GM12878 (cell line): ENCODE measurements at regions not wholly inside any gene's neighbourhood (a gene's known extent, or its start where the extent isn't known, plus 50 kb on each side); places are given as distances from the start of the nearest gene placed in this dataset.

Experiments
- DPF2 ChIP-seq: fragments of 450-650 bp; IDR thresholded peaks from 2 replicates; pipeline ENCODE4 v1.6.1; 2017; ENCODE audit warnings: mild to moderate bottlenecking
- EP300 ChIP-seq, 2 experiments: fragments of 150-350 bp in 1 of 2; IDR thresholded peaks; 2 replicates each; pipeline ENCODE4 v1.6.1; 2011 to 2012; ENCODE audit warnings: low read depth in 2 of 2, low read length in 2 of 2, borderline replicate concordance in 1 of 2, improper control_type of control experiment in 1 of 2, inconsistent platforms in 1 of 2; ENCODE audit not compliant: control insufficient read depth in 1 of 2
- FOXM1 ChIP-seq: IDR thresholded peaks from 2 replicates; pipeline ENCODE4 v1.6.1; 2012; ENCODE audit warnings: low read depth, mild to moderate bottlenecking, inconsistent platforms, low read length, moderate library complexity
- GABPA ChIP-seq: IDR thresholded peaks from 2 replicates; pipeline ENCODE4 v1.6.1; 2014; ENCODE audit warnings: antibody characterized with exemption, low read depth, mild to moderate bottlenecking, inconsistent platforms
- HCFC1 ChIP-seq: fragments of 150-350 bp; IDR thresholded peaks from 2 replicates; pipeline ENCODE4 v1.6.1; 2014; ENCODE audit warnings: low read length
- IKZF2 ChIP-seq, 2 experiments: fragments of 450-650 bp; IDR thresholded peaks; 2 replicates each; pipeline ENCODE4 v1.6.1; 2017; ENCODE audit warnings: mild to moderate bottlenecking in 2 of 2, moderate library complexity in 2 of 2
- MEF2A ChIP-seq: IDR thresholded peaks from 2 replicates; pipeline ENCODE4 v1.6.1; 2011; ENCODE audit warnings: low read depth, mild to moderate bottlenecking, low read length, moderate library complexity; ENCODE audit not compliant: insufficient read depth
- MEF2B ChIP-seq: fragments of 450-650 bp; IDR thresholded peaks from 2 replicates; pipeline ENCODE4 v1.6.1; 2018; ENCODE audit warnings: mild to moderate bottlenecking, moderate library complexity; ENCODE audit not compliant: partially characterized antibody, poor library complexity, severe bottlenecking
- MTA3 ChIP-seq: IDR thresholded peaks from 2 replicates; pipeline ENCODE4 v1.6.1; 2012; ENCODE audit warnings: low read length, inconsistent platforms, borderline replicate concordance
- PML ChIP-seq: IDR thresholded peaks from 2 replicates; pipeline ENCODE4 v1.6.1; 2012; ENCODE audit warnings: low read length, inconsistent platforms
- RCOR1 ChIP-seq: conservative IDR thresholded peaks from 2 replicates; pipeline ENCODE4 v1.6.1; 2012; ENCODE audit warnings: low read depth, low read length, improper control_type of control experiment
- RELA ChIP-seq: fragments of 450-650 bp; IDR thresholded peaks from 2 replicates; pipeline ENCODE4 v1.8.0; 2014; ENCODE audit warnings: borderline replicate concordance; ENCODE audit not compliant: partially characterized antibody
- SUZ12 ChIP-seq: fragments of 200-600 bp; sonication (generic); IDR thresholded peaks from one replicate; pipeline ENCODE4 v1.6.1; 2018; ENCODE audit warnings: antibody characterized with exemption, mild to moderate bottlenecking; ENCODE audit not compliant: unreplicated experiment
- TF ChIP-seq, protein P1 (sequence below): fragments of 450-650 bp; IDR thresholded peaks from 2 replicates; pipeline ENCODE4 v1.6.1; 2016; ENCODE audit warnings: mild to moderate bottlenecking
- TF ChIP-seq, protein P2 (sequence below): fragments of 450-650 bp; IDR thresholded peaks from 2 replicates; pipeline ENCODE4 v1.6.1; 2018; ENCODE audit warnings: mild to moderate bottlenecking, low read depth, moderate library complexity; ENCODE audit not compliant: partially characterized antibody
- TF ChIP-seq, protein P3 (sequence below), 3 experiments: IDR thresholded peaks in 2 of 3; conservative IDR thresholded peaks in 1 of 3; 2 replicates each; pipeline ENCODE4 v1.5.1; 2011; ENCODE audit warnings: low read depth in 3 of 3, low read length in 3 of 3, mild to moderate bottlenecking in 3 of 3, control low read depth in 2 of 3, moderate library complexity in 2 of 3, inconsistent platforms in 1 of 3, mixed read lengths in 1 of 3; ENCODE audit not compliant: control insufficient read depth in 2 of 3, insufficient read depth in 1 of 3; ENCODE audit errors: extremely low read depth in 1 of 3
- TF ChIP-seq, protein P4 (sequence below): IDR thresholded peaks from 2 replicates; pipeline ENCODE4 v1.6.1; 2012; ENCODE audit warnings: mild to moderate bottlenecking, low read depth, low read length

DNA sequence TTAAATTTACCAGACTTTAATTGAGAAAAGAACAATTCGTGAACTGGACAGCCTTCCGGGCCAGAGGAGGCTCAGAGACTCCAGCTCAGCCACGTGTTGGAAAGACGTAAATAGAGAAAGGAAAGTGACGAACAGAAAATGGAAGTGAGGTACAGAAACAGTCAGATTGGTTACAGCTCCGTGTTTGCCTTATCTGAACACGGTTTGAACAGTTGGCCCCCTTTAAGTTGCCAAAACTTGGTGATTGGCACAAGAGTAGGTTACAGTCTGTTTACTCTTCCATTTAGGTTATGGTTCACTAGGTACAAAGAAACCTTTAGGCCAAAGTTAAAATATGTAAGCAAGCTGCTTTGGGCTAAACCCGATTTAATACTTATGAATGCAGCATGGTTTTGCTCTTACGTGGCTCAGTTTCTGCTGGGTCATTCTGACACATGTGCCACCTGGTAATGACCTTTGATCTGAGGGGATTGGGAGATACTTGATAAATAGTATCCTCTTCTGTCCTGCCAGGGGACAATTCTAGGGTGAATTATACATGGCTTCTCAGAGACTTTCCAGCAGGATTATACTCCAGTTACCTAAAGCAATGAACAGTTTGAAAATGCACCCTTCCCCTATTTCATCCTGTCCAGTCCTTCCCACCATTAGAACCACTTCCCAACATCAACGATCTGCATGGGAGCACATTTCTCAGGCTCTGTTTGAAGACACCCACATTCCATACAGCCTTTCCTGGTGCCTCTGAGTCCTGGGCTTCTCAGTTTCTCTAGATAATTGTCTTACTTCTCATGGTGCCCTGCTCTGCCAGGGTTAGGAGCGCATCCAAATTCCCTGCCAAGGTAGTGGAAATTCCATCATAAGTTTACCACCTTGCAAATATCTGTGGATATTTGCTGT is 65.1 kb upstream of the TGIF1 start (continued):
- TF ChIP-seq FOXM1 (peak; percentile 43; the same call in 1 of the 2 replicates), PML (no peak), GABPA (peak; percentile 57), HCFC1 (no peak), EP300 (IDR thresholded peaks at IDR 0.05; ENCODE audit: borderline replicate concordance in 1 of 2, control insufficient read depth in 1 of 2, low read depth in 2 of 2, low read length in 2 of 2) (no peak), SUZ12 (no peak), MEF2B (no peak), DPF2 (0 out of 2 replicates have a peak, but pooled peaks have one; percentile 23), IKZF2 (IDR thresholded peaks at IDR 0.05) (peak in 1 of 2 experiments; percentile 46; a peak in 1 of 4 replicates), MEF2A (no peak), RCOR1 (no peak), MTA3 (no peak), RELA (no peak)
- TF ChIP-seq, protein P1, sequence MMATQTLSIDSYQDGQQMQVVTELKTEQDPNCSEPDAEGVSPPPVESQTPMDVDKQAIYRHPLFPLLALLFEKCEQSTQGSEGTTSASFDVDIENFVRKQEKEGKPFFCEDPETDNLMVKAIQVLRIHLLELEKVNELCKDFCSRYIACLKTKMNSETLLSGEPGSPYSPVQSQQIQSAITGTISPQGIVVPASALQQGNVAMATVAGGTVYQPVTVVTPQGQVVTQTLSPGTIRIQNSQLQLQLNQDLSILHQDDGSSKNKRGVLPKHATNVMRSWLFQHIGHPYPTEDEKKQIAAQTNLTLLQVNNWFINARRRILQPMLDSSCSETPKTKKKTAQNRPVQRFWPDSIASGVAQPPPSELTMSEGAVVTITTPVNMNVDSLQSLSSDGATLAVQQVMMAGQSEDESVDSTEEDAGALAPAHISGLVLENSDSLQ: peak; percentile 58
- TF ChIP-seq, protein P2, sequence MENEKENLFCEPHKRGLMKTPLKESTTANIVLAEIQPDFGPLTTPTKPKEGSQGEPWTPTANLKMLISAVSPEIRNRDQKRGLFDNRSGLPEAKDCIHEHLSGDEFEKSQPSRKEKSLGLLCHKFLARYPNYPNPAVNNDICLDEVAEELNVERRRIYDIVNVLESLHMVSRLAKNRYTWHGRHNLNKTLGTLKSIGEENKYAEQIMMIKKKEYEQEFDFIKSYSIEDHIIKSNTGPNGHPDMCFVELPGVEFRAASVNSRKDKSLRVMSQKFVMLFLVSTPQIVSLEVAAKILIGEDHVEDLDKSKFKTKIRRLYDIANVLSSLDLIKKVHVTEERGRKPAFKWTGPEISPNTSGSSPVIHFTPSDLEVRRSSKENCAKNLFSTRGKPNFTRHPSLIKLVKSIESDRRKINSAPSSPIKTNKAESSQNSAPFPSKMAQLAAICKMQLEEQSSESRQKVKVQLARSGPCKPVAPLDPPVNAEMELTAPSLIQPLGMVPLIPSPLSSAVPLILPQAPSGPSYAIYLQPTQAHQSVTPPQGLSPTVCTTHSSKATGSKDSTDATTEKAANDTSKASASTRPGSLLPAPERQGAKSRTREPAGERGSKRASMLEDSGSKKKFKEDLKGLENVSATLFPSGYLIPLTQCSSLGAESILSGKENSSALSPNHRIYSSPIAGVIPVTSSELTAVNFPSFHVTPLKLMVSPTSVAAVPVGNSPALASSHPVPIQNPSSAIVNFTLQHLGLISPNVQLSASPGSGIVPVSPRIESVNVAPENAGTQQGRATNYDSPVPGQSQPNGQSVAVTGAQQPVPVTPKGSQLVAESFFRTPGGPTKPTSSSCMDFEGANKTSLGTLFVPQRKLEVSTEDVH: no peak
- TF ChIP-seq, protein P3, sequence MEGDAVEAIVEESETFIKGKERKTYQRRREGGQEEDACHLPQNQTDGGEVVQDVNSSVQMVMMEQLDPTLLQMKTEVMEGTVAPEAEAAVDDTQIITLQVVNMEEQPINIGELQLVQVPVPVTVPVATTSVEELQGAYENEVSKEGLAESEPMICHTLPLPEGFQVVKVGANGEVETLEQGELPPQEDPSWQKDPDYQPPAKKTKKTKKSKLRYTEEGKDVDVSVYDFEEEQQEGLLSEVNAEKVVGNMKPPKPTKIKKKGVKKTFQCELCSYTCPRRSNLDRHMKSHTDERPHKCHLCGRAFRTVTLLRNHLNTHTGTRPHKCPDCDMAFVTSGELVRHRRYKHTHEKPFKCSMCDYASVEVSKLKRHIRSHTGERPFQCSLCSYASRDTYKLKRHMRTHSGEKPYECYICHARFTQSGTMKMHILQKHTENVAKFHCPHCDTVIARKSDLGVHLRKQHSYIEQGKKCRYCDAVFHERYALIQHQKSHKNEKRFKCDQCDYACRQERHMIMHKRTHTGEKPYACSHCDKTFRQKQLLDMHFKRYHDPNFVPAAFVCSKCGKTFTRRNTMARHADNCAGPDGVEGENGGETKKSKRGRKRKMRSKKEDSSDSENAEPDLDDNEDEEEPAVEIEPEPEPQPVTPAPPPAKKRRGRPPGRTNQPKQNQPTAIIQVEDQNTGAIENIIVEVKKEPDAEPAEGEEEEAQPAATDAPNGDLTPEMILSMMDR (IDR thresholded peaks at IDR 0.05 in 2 of 3, conservative IDR thresholded peaks at IDR 0.05 in 1 of 3; ENCODE audit: control insufficient read depth in 2 of 3, extremely low read depth in 1 of 3, insufficient read depth in 1 of 3, low read depth in 3 of 3, low read length in 3 of 3): no peak
- TF ChIP-seq, protein P4, sequence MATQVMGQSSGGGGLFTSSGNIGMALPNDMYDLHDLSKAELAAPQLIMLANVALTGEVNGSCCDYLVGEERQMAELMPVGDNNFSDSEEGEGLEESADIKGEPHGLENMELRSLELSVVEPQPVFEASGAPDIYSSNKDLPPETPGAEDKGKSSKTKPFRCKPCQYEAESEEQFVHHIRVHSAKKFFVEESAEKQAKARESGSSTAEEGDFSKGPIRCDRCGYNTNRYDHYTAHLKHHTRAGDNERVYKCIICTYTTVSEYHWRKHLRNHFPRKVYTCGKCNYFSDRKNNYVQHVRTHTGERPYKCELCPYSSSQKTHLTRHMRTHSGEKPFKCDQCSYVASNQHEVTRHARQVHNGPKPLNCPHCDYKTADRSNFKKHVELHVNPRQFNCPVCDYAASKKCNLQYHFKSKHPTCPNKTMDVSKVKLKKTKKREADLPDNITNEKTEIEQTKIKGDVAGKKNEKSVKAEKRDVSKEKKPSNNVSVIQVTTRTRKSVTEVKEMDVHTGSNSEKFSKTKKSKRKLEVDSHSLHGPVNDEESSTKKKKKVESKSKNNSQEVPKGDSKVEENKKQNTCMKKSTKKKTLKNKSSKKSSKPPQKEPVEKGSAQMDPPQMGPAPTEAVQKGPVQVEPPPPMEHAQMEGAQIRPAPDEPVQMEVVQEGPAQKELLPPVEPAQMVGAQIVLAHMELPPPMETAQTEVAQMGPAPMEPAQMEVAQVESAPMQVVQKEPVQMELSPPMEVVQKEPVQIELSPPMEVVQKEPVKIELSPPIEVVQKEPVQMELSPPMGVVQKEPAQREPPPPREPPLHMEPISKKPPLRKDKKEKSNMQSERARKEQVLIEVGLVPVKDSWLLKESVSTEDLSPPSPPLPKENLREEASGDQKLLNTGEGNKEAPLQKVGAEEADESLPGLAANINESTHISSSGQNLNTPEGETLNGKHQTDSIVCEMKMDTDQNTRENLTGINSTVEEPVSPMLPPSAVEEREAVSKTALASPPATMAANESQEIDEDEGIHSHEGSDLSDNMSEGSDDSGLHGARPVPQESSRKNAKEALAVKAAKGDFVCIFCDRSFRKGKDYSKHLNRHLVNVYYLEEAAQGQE: no peak
